ENCODE measurements at regions not wholly inside any gene's neighbourhood (a gene's known extent, or its start where the extent isn't known, plus 50 kb on each side); places are given as distances from the start of the nearest gene placed in this dataset.

DNA sequence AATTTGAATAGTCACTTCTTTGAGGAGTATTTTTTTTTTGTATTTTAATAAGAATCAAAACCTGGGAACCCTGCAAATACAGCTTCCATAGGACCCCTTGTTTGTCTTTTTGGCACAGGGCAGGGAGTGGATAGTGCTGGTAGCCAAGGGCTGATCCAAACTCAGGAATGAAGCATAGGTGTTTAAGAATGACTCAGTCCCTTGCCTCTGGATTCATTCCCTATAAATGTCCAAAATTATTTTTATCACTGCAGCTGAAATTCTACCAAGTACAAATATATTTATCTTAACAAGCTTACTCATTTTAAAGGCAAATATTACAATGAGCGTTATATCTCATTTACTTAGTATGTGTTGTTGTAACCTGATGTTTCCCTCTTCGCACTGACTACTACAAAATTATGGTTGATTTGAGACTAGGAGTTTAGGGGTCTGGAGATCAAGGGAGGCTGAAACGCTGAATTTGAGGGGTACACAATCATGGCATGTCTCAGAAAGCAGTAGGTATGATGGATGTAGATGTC, 278.6 kb upstream of the LYPLAL1 start:
- no peaks in the 10 kb centered on the region for H3K4me1 ChIP-seq
- H3K9me3 Mint-ChIP-seq (ENCODE audit: unreplicated experiment) = no peaks in the 10 kb centered on the region
- ChIA-PET CTCF (no interaction called here), POLR2A (no interaction called here)
- H3K4me3 Mint-ChIP-seq (ENCODE audit: unreplicated experiment) = no peak overlapping the region
- no peaks in the 10 kb centered on the region; the same call in 1 of the 2 replicates for H3K27me3 ChIP-seq (replicated peaks; ENCODE audit: control insufficient read depth, insufficient read depth, low read length)
- H3K27me3 Mint-ChIP-seq (ENCODE audit: insufficient read depth, unreplicated experiment) = peaks cover 4% of the 10 kb centered on the region
- no peak for TF ChIP-seq CTCF (IDR thresholded peaks at IDR 0.05; ENCODE audit: insufficient read depth in 1 of 2, low read depth in 1 of 2, low read length in 1 of 2, severe bottlenecking in 1 of 2, unreplicated experiment in 1 of 2)
- no peak overlapping the region for H3K27ac Mint-ChIP-seq (ENCODE audit: unreplicated experiment)
- intact Hi-C loops (cut with micrococcal nuclease; ENCODE audit: unreplicated experiment) = no loop called here
- BruUV-seq (replicated peaks) = no TSS peak
- no peak overlapping the region for H3K4me3 ChIP-seq (ENCODE audit: low read depth, low read length)
- no peak for DNase-seq
- no peaks in the 10 kb centered on the region for H3K9me3 ChIP-seq
- no peaks in the 10 kb centered on the region for H3K4me1 Mint-ChIP-seq (ENCODE audit: low read depth, unreplicated experiment)
- H3K36me3 ChIP-seq (ENCODE audit: control insufficient read depth, insufficient read depth, low read length) = no peaks in the 10 kb centered on the region
- no peaks in the 10 kb centered on the region for H3K36me3 Mint-ChIP-seq (ENCODE audit: insufficient read depth, unreplicated experiment)

DNA sequence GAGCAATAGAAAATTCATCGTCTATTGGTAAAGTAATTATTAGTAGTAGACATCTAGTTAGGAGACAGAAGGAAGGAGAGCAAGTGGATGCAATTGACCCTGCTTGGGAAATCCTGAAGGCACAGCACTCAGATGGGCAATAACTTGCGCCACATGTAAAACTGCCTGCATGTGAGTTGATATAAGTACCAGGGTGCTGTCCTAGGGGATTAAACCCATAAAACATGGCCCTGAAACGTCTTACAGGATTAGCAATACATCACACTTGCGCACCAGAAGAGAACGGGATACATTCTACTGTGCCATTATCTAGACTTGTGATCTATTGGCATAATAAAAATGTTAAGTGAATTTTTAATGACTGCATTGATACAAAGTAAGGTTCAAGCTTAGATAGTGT, 277.5 kb upstream of the LYPLAL1 start:
- CTCF ChIA-PET = no interaction called here
- no peaks in the 10 kb centered on the region for H3K4me1 Mint-ChIP-seq (ENCODE audit: low read depth, unreplicated experiment)

GRCh38 chr1:218898921-218899320, 274.8 kb upstream of the LYPLAL1 start:
- Mint-ChIP-seq H3K27me3 (ENCODE audit: insufficient read depth, unreplicated experiment) (peaks cover 4% of the 10 kb centered on the region), H3K4me1 (ENCODE audit: low read depth, unreplicated experiment) (no peaks in the 10 kb centered on the region), H3K9me3 (ENCODE audit: unreplicated experiment) (no peaks in the 10 kb centered on the region), H3K36me3 (ENCODE audit: insufficient read depth, unreplicated experiment) (no peaks in the 10 kb centered on the region), H3K4me3 (ENCODE audit: unreplicated experiment) (no peak overlapping the region), H3K27ac (ENCODE audit: unreplicated experiment) (no peak overlapping the region)
- no peak for TF ChIP-seq CTCF (IDR thresholded peaks at IDR 0.05; ENCODE audit: insufficient read depth in 1 of 2, low read depth in 1 of 2, low read length in 1 of 2, severe bottlenecking in 1 of 2, unreplicated experiment in 1 of 2)
- no TSS peak for BruUV-seq (replicated peaks)
- Histone ChIP-seq H3K36me3 (ENCODE audit: control insufficient read depth, insufficient read depth, low read length) (no peaks in the 10 kb centered on the region), H3K4me1 (no peaks in the 10 kb centered on the region), H3K27me3 (replicated peaks; ENCODE audit: control insufficient read depth, insufficient read depth, low read length) (no peaks in the 10 kb centered on the region; the same call in 1 of the 2 replicates), H3K9me3 (no peaks in the 10 kb centered on the region), H3K4me3 (ENCODE audit: low read depth, low read length) (no peak overlapping the region)
- ChIA-PET POLR2A (no interaction called here), CTCF (no interaction called here)
- DNase-seq = no peak
- intact Hi-C loops (cut with micrococcal nuclease; ENCODE audit: unreplicated experiment) = no loop called here

More for the DNA sequence above, 277.5 kb upstream of the LYPLAL1 start:
- no TSS peak for BruUV-seq (replicated peaks)
- H3K9me3 Mint-ChIP-seq (ENCODE audit: unreplicated experiment) = no peaks in the 10 kb centered on the region
- no peaks in the 10 kb centered on the region for H3K36me3 Mint-ChIP-seq (ENCODE audit: insufficient read depth, unreplicated experiment)
- H3K27me3 Mint-ChIP-seq (ENCODE audit: insufficient read depth, unreplicated experiment) = peaks cover 4% of the 10 kb centered on the region
- intact Hi-C loops (cut with micrococcal nuclease; ENCODE audit: unreplicated experiment) = no loop called here
- DNase-seq = no peak
- no peak for TF ChIP-seq CTCF (IDR thresholded peaks at IDR 0.05; ENCODE audit: insufficient read depth in 1 of 2, low read depth in 1 of 2, low read length in 1 of 2, severe bottlenecking in 1 of 2, unreplicated experiment in 1 of 2)
- POLR2A ChIA-PET = no interaction called here
- Histone ChIP-seq H3K9me3 (no peaks in the 10 kb centered on the region), H3K27me3 (replicated peaks; ENCODE audit: control insufficient read depth, insufficient read depth, low read length) (no peaks in the 10 kb centered on the region; the same call in 1 of the 2 replicates), H3K36me3 (ENCODE audit: control insufficient read depth, insufficient read depth, low read length) (no peaks in the 10 kb centered on the region), H3K4me3 (ENCODE audit: low read depth, low read length) (no peak overlapping the region), H3K4me1 (no peaks in the 10 kb centered on the region)
- no peak overlapping the region for H3K4me3 Mint-ChIP-seq (ENCODE audit: unreplicated experiment)
- H3K27ac Mint-ChIP-seq (ENCODE audit: unreplicated experiment) = no peak overlapping the region
